ENCODE measurements at regions not wholly inside any gene's neighbourhood (a gene's known extent, or its start where the extent isn't known, plus 50 kb on each side); places are given as distances from the start of the nearest gene placed in this dataset.
"Not testable (repeated sequence)": the region's sequence is repeated elsewhere in the genome, so short reads cannot be mapped to it uniquely, and the experiment has no call there.

DNA sequence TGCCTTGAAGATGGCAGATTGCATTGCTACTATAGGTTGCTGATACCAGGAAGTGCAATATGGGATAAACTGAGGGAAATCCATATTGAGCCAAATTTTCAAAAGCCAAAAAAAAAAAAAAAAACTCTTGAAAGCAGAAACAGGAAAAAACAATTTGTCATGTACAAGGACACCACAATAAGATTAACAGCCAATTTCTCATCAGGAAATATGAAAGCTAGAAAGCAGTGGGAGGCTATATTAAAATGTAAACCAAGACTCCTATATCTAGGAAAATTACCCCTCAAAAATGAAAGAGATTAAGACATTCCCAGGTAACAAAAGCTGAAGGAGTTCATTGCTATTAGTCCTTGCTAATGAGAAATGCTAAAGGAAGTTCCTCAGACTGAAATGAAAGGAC is 462.8 kb upstream of the DPH6 start:
- DNase-seq = no peak

DNA sequence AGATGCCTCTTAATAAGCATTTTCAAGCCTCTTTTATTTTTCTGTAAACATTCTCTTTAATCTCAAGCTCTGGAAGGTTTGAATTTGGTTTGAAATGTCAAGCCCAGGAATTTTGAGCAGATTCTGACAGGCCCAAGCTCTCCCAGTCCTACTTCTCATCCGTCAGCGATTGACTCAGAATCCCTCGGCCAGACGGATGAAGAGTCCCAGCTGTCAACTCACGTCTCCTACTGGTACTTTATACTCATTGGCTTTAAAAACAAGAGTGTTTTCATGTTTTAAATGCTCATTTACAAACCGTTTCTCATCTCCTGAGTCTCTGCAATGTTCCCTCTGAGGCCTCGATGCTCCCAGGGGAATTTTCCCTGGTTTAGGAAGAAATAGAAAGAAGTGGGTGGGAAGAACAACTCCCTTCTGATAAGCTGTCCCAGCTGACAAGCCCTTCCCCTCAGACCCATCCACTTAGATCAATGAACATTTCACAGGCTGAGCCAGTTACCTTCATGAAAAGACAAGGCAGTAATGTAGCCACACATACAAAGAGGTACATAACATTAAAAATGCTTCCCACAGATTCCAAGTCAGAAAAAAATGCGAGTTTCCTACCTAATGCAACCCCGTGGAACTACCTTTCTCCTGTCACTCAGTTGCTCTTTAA is 478.2 kb upstream of the DPH6 start:
- DNase-seq = no peak

DNA sequence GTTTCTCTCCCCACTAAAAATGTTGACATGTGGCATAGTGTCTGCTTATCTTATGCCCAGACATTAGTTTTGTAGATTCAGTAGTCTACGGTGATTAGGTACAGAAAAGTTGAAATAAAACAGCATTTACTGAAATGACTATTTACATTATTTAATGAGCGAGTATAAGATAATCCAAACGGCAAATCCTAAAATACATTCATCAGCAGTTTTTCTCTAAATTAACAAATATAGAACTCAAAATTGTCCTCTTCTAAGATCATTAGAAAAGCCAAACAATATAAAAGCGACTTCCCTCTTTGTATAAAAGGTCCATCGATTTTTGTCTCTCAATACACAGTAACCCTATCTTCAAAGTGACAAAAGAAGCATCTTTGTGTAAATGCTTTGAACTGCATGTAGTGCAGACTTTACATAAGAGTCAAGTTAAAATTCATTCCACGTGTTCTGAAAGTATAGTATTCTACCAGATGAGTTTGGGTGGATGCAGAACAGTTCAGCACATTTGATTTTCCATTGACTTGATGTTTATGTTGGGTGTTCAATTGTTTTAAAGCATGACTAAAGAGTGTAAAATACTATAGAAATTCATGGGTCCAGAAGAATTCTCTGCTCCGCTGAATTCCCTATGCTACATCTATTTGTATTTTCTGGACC is 480.8 kb upstream of the DPH6 start:
- DNase-seq = no peak

DNA sequence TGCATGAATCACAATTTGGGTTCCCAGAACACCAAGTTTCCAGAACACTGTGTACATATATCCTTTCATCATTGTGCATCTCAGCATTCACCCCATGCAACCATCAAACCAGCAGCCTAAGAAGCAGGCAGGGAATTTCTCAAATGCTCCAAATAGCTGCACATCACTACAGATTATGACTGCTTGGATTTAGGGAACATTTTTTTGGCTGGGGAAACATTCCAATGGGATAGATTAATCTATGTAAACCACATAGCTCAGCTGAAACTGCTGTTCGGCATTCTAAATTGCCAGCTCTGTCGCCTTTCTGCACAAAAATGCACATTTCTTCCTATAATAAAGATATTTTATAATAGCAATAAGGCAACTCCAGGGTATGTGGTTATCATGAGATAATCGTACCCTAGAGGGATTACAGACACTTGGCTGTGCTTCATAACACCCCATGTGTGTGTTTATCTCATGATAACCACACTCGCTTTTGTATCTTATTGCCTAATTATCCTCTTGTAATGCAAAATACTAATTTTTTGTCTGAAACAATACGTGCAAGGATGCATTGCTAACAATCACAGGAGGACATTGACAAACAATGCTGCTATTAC is 483.7 kb upstream of the DPH6 start:
- no peak for DNase-seq

DNA sequence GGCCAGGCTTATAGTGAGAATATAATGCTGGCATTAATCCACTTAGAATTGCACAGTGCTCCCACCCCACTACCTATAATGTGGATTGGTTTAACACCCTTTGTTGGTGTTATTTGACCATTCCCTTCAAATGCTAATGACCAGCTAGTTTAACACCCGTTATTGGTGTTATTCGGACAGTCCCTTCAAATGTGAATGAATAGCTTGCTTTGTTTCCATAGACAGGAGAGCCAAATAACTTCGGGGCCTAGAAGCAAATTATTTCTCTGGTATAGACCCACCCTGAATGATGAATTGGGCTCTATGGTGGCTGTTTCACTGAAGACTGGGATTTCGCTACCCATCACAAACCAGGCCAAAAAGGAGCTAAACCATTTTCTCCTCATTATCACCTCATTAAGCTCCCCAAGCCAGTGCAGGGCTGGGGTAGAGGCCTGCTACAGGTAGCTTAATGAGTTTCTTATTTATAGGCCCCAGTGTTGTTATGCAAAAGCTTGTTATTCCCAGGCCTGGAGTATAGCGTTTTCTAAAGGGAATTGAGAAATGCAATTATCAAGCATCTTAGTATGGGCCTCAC is 494.1 kb upstream of the DPH6 start:
- no peak for DNase-seq

DNA sequence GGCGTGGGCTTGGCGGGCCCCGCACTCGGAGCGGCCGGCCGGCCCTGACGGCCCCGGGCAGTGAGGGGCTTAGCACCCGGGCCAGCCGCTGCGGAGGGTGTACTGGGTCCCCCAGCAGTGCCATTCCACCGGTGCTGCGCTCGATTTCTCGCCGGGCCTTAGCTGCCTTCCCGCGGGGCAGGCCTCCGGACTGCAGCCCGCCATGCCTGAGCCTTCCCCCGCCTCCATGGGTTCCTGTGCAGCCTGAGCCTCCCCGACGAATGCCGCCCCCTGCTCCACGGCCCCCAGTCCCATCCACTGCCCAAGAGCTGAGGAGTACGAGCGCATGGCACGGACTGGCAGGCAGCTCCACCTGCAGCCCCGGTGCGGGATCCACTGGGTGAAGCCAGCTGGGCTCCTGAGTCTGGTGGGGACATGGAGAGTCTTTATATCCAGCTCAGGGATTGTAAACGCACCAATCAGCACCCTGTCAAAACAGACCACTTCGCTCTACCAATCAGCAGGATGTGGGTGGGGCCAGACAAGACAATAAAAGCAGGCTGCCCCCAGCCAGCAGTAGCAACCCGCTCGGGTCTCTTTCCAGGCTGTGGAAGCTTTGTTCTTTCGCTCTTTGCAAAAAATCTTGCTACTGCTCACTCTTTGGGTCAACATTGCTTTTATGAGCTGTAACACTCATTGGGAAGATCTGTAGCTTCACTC is 501.2 kb upstream of the DPH6 start:
- DNase-seq = not testable (repeated sequence)

DNA sequence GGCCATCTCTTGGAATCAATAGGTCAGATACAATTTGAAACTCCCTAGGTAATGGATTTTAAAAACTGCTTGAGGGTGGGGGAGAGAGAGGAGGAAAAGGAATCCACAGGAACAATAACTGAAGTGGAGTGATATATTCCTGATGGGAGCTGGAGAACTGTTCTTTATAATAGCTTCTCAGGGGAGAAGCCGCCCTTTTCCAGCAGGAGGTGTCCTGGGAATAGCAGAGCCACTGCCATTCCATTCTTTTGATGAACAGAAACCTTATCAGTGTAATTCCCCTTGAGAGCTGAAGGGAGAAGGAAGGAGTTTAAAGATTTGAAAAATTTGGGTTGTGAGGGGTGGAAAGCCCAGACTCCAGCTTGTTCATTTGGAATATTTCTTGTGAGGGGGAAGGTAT is 504.9 kb upstream of the DPH6 start:
- no peak for DNase-seq

DNA sequence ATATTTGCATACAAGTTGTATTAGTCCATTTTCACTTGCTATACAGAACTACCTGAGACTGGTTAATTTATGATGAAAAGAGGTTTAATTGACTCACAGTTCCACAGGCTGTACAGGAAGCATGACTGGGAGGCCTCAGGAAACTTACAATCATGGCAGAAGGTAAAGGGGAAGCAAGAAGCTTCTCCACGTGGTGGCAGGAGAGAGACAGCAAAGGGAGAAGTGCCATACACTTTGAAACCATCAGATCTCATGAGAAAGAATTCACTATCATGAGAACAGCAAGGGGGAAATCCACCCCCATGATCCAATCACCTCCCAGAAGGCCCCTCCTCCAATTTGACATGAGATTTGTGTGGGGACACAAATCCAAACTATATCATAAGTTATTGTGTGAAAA is 506.7 kb upstream of the DPH6 start:
- not testable (repeated sequence) for DNase-seq

DNA sequence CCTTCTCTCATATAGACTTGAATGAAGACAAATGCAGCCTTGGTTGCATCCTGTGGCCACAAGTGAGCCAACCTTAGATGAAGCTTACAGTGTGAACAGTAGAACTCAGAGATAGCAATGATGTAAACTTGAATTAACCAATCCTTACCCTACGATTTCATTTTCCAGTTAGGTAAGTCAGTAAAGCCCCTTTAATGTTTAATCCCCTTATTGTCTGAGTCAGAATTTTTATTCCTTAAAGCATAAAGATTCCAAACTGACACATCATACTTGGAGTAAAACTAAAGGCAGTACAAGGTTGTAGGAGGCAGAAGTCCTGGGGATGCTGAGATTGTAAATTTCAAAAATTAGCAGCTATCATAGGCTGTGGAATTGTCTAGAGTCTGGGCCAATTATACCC is 507.8 kb upstream of the DPH6 start:
- DNase-seq = no peak

DNA sequence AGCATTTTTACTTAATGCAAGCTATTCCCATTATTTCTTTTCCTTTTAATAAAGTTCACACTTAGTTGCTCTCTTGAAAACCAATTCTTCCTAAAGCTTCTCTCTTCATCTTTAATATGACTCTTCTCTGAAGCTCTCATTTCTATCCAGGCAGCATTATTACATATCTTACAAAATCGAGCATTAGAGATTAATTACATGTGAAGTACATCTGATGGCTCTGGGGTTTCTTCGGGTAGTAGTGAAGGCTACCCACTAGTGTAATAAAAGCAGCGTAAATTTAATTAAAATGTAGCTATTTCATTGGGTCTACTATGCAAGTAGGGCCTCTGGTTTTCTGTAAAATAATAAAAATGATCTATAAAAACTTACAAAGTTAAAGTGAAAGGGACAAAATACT is 513.6 kb upstream of the DPH6 start:
- DNase-seq = no peak

DNA sequence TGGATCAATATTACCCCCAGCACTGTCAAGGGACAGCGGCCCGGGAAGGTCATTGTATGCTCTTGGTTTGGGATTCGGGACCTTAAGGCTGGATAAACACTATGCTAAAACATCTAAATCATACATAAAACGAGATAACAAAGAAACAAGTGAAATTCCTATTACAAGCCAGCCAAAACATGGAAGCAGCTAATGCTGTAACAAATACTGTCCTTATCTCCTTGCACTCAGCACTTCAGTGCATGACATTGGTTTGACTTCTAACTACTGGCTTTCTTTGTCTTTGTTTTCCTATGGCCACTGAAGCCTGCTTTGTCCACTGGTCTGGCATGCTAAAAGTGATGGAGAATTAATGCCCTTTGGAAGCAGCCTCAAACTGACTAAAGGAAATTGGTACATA is 516.4 kb upstream of the DPH6 start:
- no peak for DNase-seq

DNA sequence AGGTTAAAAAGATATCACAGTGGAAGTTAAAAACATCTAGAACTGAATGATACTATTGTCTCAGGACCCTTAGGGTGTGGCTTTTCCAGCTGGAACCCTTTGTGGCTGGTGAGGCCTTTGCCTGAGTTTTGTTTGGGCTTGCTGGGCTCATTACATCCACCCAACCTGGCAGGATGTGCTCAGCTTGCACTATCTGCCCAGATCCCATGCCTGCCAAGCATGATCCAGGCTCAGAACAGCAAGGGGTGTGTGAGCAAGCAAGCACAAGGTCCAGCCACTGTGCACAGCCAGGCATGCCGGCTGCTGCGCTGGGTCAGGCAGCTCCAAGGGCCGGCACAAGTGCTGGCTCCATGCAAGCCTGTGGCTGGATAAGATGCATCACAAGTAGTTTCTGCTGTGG is 512.7 kb upstream of the CDIN1 start:
- DNase-seq = no peak

DNA sequence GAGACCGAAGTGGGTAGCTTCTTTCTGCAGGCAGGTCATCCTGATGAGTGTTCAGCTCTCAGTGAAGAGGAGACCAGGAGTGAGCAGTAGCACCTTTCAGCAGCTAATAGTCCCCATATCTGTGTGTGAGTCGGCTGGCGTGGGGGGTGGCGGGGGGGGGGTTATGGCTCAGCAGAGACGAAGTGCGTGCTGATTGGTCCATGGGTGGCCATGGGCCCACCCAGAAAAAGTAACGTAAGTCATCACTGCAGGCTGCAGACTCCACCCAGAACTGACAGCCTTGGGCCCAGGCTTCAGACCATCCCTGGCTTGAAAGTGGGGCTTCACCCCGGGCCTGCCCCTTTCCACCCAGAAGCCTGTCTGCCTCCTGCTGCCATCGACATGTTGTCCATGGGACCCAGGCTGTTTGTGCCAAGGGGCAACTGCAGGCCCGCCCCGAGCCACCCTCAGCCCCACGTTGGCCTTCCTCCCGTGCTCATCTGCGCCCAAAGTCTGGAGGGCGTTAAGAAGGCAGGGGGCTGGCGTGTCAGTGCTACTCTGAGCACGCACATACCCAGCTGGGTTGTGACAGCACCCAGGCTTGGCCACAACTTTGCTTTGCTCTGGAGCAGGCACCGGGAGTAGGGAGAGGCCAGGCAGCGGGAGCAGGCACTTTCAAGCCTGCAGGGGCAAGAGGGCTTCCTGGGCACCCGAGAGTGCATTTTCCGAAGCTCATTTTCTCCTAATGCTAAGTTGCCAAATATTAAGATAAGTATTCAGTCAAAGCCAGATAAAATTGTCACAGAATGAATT is 511.7 kb upstream of the CDIN1 start:
- DNase-seq = no peak

DNA sequence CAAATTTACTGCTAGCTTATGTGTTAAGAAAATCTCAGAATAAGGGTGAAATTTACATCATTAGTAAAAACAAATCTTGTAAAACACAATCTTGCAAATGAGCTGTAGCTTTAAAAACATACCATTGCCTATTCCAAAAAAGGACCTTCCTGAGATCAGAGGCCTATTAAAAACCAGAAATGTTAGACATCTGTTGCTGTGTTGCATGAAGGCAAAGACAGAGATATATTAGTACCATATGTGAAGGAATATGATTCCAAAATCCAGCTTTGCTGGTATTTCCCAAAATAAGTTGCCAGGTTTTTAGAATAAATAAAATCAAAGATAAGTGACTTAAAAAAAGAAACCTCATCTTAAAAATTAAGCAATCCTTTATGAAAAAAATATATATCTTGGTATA is 504.1 kb upstream of the CDIN1 start:
- DNase-seq = no peak

DNA sequence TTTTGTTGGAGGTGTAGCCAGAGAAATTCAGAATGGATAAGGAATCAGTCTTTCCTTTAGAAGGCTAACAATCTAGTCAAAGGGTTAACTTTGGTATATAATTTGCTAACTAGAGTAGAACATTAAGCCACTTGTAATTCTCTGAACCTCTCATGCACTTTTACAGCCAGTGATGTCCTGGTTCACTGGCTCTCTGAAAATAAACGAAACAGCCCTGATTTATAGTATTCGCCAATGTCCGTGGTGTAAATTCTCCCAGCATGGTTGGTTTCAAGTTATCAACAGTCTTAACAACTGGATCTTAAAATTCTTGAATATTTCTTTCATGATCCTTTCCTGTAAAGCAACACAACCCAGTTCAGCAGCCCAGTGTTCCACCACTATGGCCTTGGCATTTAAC is 500.4 kb upstream of the CDIN1 start:
- DNase-seq = no peak

DNA sequence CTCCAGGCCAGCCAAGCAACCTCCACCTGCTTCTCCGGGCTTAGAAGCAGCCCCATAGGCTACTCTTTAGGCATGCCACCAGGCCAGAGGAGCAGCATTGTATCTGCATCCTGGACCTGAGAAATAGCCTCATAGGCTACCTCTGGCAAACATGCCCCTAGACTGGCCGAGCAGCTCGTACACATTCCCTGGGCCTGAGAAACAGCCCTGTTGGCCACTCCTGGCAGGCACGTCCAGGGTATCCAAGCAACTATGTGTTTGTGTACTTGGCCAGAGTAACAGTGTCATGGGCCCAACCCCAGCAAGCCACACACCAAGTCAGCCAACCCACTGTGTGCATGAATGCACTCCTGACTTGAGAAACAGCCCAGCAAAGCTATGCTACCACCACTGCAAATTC is 498.7 kb upstream of the CDIN1 start:
- no peak for DNase-seq

DNA sequence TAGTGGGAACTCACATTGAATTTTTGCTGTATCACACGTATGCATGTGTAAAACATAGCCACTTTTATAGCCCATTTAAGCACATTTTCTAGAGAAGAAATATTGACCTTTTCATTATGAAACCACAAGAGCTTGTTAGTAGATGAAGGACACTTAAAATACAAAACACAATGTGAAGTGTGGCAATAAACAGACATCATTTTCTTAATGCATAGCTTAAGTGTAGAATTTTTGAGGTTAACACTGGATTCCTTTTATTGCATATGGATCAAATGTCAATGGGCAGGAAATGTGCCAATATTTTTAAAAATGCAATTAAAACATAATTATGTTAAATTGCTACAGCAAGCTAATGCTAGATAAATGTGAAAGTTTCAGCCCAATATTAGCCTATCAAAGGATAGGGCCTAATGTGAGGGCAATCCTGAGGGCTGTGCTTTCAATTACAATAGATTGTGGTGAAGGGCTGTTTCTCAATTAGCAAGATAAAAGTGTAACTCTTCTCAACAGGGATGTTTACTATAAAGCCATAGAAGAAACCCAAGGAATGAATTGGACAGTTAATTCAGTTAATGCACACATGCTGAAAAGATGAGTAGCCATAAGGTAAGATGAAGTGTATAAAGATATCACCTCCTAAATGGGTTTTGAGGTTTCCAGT is 489.0 kb upstream of the CDIN1 start:
- DNase-seq = no peak

DNA sequence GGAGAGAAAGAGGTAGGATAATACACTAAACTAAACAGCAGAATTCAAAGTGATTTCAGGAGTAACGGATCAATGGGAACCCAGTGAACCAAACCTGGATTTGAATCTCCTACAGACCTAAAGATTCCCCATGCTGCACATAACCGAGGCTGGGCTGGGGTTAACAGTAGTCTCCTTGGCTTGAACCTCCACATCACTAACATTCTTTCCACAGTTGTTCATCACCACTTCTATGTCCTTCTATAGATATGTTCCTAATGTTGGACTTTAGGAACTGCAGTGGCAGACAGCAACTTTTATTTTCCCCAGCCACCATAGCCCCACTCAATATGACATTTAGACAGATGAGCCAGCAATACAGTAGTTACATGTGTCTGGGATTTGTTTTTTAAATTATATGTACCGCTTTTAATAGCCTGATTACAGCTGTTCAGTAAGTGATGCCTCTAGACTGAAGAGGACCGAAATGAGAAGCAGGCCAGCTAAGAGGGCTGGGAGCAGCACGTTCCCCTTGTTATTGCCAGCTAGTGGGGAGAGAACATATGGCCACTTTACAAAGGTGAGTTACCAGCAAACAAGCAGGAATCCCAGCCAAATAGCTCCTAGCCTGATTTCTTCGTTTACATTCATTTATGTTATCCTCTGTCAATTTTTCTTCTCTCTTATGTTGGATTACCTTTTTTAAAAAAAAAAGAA is 472.6 kb upstream of the CDIN1 start:
- no peak for DNase-seq

DNA sequence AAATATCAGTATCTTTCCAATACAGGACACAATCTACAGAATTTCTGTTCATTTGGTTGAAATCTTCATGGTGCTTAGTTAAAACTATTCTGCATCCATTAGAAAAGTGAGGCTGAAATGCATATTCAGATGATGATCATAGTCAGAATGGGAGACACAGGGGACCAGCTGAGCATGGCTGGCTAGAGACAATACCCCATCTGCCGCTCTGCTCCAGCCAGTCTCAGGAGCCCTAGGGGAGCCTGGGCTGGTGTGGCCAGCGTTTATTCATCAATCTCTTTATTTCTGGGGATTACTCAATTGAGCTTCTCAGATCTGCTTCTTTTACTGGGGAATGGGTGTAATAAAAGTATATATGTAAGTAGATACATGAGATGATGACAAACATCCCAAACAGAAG is 470.9 kb upstream of the CDIN1 start:
- no peak for DNase-seq

DNA sequence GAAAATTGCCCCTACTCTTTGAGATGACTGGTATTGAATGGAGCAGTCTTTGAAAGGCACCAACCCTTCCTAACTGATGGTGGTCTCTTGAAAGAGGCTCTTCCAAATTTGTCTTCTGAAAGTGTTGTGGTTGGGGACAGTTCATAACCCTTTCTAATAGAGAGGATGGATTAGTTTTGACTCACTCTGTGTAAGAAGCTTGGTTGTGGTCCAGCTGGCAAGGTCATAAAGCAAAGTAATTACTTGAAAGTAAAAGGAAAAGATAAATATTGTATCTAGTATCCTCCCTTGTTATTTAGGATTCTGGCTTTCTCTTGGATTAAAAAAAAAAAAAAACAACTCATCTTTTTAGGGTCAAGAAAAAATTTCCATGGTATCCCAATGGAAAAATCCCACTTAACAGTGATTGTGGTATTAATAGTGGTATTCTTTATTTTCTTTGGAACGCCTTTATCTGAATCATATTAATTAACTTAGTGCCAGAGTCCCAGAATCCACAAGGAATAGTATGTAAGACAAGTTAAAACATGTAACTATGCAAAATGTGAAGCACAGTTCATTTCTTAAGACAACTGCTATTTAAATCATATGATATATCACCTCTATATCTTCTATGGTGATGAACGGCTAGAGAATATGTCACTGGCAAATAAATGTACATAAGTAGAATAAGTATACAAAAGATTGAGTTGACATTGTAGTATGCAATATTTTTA is 469.3 kb upstream of the CDIN1 start:
- DNase-seq = no peak

DNA sequence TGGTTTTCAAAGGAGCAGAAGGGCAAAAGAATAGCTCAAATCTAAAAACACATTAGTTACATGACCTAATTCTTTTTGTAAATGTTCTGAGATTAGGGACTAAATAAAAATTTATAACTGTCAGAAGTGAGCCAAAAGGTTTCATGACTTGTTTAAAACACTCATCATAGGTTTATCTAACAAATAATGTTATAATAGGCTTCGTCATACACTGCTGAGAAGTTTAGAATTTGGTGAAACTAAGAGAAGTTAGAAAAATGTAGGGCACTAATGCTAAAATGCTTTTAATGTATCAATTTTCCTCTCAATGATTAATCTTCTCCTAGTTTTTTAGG is 468.8 kb upstream of the CDIN1 start:
- DNase-seq = no peak

All from NCI-H146 (cell line).